ENCODE measurements at regions not wholly inside any gene's neighbourhood (a gene's known extent, or its start where the extent isn't known, plus 50 kb on each side); places are given as distances from the start of the nearest gene placed in this dataset.
A peak's percentile ranks its signal among the peaks of the same experiment; 100 is the strongest.

- Mint-ChIP-seq H3K9me3 (ENCODE audit: low read depth) (peaks cover 15% of the 10 kb centered on the region), H3K27me3 (ENCODE audit: low read depth) (no peaks in the 10 kb centered on the region), H3K4me1 (ENCODE audit: low read depth) (peaks cover 19% of the 10 kb centered on the region), H3K27ac (ENCODE audit: unreplicated experiment) (no peak overlapping the region), H3K36me3 (ENCODE audit: low read depth) (peaks cover 10% of the 10 kb centered on the region), H3K4me3 (ENCODE audit: unreplicated experiment) (no peak overlapping the region)
- no peak for TF ChIP-seq CTCF (IDR thresholded peaks at IDR 0.05)
- DNase-seq (ENCODE audit: low spot score), result no peak
Measured at GRCh38 chr3:16084887-16085286, 89.6 kb upstream of the GALNT15 start.

GRCh38 chr3:16085410-16085809 is 89.1 kb upstream of the GALNT15 start:
- no peak for DNase-seq (ENCODE audit: low spot score)
- TF ChIP-seq CTCF (IDR thresholded peaks at IDR 0.05), result no peak
- Mint-ChIP-seq H3K27ac (ENCODE audit: unreplicated experiment) (peak overlapping the region; percentile 38), H3K9me3 (ENCODE audit: low read depth) (peaks cover 15% of the 10 kb centered on the region), H3K4me3 (ENCODE audit: unreplicated experiment) (no peak overlapping the region), H3K27me3 (ENCODE audit: low read depth) (no peaks in the 10 kb centered on the region), H3K36me3 (ENCODE audit: low read depth) (peaks cover 10% of the 10 kb centered on the region), H3K4me1 (ENCODE audit: low read depth) (peaks cover 18% of the 10 kb centered on the region)

GRCh38 chr3:16085884-16086608 is 88.4 kb upstream of the GALNT15 start:
- no peak overlapping the region for H3K4me3 Mint-ChIP-seq (ENCODE audit: unreplicated experiment)
- no peak for TF ChIP-seq CTCF (IDR thresholded peaks at IDR 0.05)
- peaks cover 9% of the 10 kb centered on the region for H3K9me3 Mint-ChIP-seq (ENCODE audit: low read depth)
- H3K36me3 Mint-ChIP-seq (ENCODE audit: low read depth), result peaks cover 8% of the 10 kb centered on the region
- no peak for DNase-seq (ENCODE audit: low spot score)
- H3K4me1 Mint-ChIP-seq (ENCODE audit: low read depth), result peaks cover 18% of the 10 kb centered on the region
- no peaks in the 10 kb centered on the region for H3K27me3 Mint-ChIP-seq (ENCODE audit: low read depth)
- no peak overlapping the region for H3K27ac Mint-ChIP-seq (ENCODE audit: unreplicated experiment)

GRCh38 chr3:16086690-16087089 is 87.8 kb upstream of the GALNT15 start:
- Mint-ChIP-seq H3K27ac (ENCODE audit: unreplicated experiment) (no peak overlapping the region), H3K36me3 (ENCODE audit: low read depth) (peaks cover 7% of the 10 kb centered on the region), H3K4me3 (ENCODE audit: unreplicated experiment) (no peak overlapping the region), H3K27me3 (ENCODE audit: low read depth) (no peaks in the 10 kb centered on the region), H3K4me1 (ENCODE audit: low read depth) (peaks cover 18% of the 10 kb centered on the region), H3K9me3 (ENCODE audit: low read depth) (peaks cover 6% of the 10 kb centered on the region)
- TF ChIP-seq CTCF (IDR thresholded peaks at IDR 0.05), result no peak
- no peak for DNase-seq (ENCODE audit: low spot score)

- Mint-ChIP-seq H3K27me3 (ENCODE audit: low read depth) (no peaks in the 10 kb centered on the region), H3K9me3 (ENCODE audit: low read depth) (no peaks in the 10 kb centered on the region), H3K27ac (ENCODE audit: unreplicated experiment) (no peak overlapping the region), H3K4me3 (ENCODE audit: unreplicated experiment) (no peak overlapping the region), H3K4me1 (ENCODE audit: low read depth) (peaks cover 18% of the 10 kb centered on the region), H3K36me3 (ENCODE audit: low read depth) (no peaks in the 10 kb centered on the region)
- DNase-seq (ENCODE audit: low spot score), result no peak
- TF ChIP-seq CTCF (IDR thresholded peaks at IDR 0.05), result no peak
Measured at GRCh38 chr3:16088496-16088895, 86.0 kb upstream of the GALNT15 start.

Measured in chondrocyte (in vitro differentiated cells).